CD4-positive, alpha-beta T cell treated with Interleukin-2 at 100 ng/mL for 4 hours (primary cell): ENCODE measurements at regions not wholly inside any gene's neighbourhood (a gene's known extent, or its start where the extent isn't known, plus 50 kb on each side); places are given as distances from the start of the nearest gene placed in this dataset.
A peak's percentile ranks its signal among the peaks of the same experiment; 100 is the strongest.

Source experiments
- DNase-seq: peaks from one replicate; pipeline ENCODE4 v3.0.0-alpha.2; 2020; ENCODE audit warnings: low spot score

DNA sequence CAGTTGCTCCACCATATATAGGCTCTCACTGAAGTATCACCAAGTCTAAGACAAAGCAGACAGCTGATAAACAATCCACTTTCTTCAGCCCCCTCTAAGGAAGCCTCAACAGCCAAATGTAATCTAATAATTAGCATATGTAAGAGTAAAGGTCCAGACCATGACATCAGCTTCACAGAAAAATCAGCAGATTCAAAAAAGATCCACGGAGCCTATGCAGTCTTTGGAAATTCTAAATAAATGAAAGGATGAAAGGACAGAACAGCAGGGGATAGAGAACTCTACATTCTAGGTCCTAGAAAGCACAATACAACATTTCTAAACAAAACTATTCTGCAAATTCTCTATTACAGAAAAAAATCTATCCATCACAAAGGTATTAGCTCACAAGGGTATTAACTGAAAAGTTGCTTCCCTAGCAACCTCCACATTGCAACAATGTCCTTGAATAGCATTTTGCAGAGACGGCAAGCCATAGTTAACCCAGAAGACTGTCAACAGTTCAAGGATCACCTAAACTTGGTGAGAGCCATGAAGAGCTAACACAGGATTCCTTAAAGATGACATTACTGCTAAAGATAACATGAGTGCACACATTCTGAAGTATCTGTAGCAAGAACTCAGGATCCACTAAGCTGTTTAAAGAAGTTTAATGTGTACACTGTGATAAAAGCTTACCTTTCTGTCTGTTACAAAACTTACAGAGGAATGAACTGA is 74.3 kb downstream of the SIPA1L2 start:
- no peak for DNase-seq

GRCh38 chr1:232554409-232554808 is 75.5 kb downstream of the SIPA1L2 start:
- no peak for DNase-seq

DNA sequence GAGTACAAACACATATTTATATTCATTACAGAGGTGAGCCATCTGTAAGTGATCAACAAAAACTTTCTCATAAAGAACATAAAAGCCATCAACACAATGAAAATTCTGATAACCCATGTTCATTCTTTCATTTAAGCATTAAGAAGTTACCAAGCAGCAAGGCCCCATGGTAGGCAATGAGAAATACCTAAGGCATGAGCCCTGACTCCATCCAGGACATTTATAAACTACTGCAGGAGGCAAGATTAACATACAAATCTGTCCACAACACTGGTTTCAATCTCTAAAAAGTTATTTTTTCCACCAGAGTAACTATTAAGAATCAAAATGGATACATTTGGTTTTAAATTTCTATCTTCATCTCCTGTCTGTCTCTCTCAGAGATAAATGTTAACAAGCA is 76.1 kb downstream of the SIPA1L2 start:
- no peak for DNase-seq

DNA sequence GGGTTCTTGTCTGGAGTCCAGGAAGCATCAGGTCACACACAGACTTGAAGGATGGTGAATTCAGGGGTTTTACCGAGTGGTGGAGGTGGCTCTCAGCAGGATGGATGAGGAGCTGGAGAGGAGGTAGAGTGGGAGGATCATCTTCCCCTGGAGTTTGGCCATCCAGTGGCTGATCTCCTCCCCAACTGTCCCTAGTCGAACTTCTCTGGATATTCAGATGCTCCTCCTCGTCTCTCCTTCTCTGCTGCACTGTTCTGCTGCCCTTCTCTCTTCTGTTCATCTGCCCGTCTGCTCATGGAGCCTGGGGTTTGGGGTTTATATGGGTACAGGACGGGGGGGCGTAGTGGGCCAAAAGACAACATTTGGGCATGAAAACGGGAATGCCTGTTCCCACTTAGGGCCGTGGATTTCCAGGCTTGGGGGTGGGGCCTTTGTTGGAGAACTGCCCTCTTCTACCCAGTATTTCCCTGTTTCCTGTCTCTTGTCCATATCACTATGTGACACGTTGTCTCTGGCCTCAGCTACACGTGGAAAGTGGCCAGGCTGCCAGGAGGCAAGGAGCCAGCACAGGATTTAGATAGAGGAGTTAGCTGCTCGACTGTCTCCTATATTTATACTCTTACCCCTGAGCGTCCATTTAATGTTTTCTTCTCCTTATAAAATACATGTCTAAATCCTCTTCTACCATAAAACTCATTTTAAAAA is 76.7 kb downstream of the SIPA1L2 start:
- no peak for DNase-seq

DNA sequence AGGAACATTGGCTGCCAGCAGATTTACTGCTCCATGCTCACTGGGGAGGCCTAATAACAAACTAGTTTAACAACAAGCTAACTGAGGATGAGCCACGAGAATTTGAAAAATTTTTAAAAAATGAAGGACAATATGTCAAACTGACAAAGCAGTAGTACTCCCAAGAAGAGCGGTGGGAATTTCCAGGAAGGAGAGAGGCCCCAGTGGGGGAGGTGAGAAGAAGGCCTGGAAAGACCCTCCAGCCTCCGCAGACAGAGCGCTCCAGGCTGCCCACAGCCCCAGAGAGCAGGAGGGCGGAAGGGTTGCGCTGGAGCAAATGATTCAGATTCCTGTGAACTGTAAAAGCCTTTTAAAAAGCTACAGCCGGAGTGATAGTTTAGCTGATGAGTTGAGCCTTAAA is 78.5 kb downstream of the SIPA1L2 start:
- DNase-seq: no peak

DNA sequence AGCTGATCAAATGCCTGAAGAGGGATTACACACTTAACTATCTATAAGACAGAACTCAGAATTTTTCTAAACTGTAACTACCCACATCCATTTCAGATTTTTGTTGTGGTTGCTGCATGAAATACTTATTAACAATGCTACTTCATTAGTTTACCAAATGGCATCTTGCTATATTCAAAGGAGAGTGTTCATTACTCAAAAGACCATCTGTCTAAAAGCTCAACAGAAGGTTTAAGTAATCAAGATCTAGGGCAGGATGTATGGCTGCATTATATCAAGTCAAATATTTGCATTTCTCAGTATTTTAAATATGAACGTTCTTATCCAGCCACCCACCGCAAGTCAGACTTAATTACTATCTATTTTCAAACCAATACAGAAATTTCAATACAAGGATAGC is 79.9 kb downstream of the SIPA1L2 start:
- no peak for DNase-seq

- no peak for DNase-seq
Measured at GRCh38 chr1:232548691-232549090, 81.2 kb downstream of the SIPA1L2 start.

DNA sequence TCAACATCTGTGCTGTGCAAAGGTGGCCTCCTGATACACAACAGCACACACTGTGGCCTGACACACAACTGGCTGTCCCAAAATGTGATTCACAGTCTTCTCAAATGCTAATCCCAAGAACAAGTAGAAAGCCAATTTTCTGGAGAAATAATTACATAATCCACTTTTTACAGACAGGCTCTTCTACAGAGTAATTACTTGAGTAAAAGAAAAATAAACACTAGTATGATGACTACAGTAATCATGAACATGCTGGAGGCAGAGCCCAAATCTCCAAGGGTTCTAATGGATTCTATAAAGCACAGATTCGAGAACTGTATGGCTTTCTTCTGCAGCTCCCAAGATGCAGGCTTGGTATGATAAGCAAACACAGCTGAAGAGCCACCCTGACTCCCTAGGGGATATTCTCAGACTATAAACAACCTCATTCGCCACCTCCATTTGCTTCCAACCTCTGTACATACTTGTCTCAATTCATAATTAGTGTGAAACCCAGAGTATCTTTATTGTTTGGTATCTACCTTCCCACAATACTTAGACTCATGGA is 81.9 kb downstream of the SIPA1L2 start:
- DNase-seq: no peak

DNA sequence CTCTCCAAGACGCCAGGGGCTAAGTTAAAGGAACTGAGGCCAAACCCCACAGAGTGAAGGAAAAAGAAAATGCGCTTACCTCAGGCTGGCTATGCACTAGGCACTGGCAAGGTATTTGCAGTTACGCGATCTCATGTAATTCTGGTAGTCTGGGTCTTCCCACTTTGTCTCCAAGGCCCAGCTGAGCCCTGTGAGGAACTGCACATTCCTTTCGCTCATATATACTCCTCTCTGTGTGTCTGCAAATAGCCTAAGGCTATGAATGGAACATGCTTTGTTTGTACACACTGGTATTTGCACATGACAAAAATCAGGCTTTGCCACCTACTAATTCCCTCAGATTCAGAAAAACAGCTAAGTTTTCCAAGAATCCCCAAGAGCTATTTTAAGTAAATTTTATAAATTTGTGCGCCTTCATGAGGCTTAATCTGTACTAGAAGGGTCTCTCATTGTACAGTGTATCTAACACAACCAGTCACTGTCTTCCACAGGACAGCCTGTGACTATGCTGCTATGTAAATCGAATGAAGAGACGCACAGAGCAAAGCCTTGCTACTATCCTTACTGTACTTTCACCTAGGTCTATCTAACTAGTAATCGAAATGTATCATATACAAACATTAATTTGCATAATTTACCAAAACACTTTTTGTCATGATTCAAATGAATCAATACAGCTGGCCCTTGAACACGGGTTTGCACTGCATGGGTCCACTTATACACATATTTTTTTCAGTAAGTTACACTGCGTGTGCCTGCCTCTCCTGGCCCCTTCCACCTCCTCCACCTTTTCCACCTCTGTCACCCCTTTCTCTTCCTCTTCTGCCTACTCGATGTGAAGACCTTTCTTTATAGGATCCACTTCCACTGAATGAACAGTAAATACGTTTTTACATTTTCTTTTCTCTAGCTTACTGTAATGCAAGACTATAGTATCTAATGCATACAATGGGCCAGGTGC is 87.0 kb downstream of the SIPA1L2 start:
- no peak for DNase-seq

- no peak for DNase-seq
Measured at GRCh38 chr1:232538943-232539302, 91.0 kb downstream of the SIPA1L2 start.

DNA sequence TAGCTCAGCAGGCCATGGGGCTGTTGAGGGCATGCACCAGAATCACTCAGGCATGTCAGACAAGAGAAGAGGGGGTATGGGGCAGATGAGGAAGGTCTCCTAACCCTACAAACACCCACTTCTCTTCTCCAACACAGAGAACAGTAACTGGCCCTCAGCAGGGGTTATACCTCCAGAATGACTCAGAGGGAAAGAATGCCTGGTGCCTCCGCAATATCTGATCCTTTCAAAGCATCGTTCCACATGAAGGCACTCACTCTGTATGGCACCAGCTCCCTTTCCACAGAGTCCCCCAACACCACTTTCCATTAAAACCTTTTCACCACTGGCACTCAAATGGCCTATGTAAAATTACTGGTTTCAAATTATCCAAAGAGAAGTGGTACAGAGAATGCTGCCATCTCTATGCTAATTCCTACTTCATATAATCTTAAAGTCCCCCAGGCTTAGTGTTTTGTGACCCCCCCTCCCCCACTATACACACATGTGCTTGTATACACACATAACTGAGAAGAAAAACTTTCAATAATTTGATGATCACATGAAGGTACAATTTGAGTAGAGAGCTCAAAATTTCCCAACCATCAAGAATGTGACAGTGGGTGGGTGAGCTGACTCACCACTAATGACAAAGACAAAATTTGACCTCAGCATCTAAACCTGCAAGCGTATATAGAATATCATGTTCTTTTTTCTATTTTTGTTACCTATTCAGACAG is 91.5 kb downstream of the SIPA1L2 start:
- DNase-seq: no peak

DNA sequence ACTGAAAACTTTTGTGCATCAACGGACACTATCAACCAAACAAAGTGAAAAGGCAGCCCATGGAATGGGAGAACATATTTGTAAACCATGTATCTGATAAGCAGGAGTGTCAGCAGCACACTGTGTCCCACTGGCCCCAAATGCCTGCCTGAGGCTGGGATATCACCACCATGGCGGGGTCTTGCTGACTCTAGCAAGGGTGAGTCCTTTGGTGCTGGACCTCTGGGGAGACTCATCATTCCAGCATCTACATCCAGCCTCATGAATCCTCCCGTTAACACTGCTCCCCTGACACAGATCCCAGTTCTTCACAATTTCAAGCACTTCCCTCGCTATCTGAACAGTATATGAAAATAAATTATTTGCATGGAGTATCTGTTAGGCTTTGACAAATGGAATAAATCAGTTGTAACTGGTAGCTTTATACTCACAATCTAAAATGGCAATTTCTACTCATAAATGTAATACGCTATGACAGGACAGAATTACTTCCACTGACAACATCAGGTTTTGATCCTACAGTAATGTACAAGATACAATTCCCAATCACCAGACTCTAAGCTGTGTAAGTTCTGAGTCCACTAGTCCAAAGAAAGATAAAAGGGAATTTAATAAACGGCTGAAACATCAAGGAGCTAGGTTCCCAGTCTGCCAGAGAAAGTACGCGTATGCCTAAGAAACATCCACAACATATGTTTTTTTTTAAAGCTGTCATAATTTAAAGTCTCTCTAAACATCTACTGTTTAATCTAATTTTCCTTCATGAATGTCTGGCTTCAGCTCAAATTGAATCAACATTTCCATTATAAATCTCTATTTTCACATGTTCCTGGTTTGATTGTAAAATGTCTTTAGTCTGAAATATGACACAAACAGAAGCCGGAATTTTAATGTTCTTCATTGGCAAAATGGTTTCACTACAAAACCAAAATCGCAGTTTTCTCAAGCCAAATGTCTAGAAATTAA is 95.1 kb downstream of the SIPA1L2 start:
- no peak for DNase-seq

GRCh38 chr1:232533328-232533727 is 96.6 kb downstream of the SIPA1L2 start:
- no peak for DNase-seq

GRCh38 chr1:232532901-232533300 is 97.0 kb downstream of the SIPA1L2 start:
- no peak for DNase-seq

GRCh38 chr1:232531291-232531690 is 98.6 kb downstream of the SIPA1L2 start:
- no peak for DNase-seq

DNA sequence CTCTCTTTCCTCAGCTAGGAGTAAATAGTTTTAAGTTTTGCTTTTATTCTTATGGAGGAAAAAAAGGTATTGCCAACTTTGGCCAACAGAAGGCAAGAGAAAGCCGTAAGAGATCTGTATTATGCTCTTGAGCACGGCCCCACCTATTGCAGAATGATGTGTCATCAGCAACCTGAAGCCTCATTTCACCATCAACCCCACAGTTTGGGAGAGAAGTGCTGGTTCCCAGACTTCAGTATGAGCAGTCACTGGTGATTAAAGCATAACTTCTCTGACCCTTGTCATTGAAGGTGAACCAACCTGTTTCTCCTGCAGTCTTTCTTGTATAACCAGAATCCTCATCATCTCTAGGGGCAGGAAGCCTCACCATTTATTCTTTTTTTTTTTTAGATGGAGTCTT is 100.2 kb downstream of the SIPA1L2 start:
- no peak for DNase-seq

- DNase-seq: peak; percentile 10
Measured at GRCh38 chr1:232528472-232529089, 101.4 kb downstream of the SIPA1L2 start.

DNA sequence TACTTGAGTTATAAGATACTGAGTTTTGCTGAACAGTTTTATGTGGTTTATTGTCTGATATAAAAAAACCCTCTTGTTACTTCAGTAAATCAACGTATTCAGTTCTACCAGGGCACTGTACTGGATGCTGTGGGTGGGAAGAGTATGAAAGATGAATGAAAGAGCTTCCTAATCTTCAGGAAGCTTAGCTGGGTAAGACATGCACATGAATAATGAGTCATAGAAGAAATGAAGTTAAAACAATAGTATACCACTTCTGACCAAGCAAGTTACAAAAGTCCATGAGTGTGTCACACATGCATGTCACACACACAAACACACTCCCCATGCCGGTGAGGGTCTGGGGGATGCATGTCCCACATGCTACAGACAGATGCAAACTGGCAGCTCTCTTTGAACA is 105.9 kb downstream of the SIPA1L2 start:
- no peak for DNase-seq

- no peak for DNase-seq
Measured at GRCh38 chr1:232522189-232522588, 107.7 kb downstream of the SIPA1L2 start.

DNA sequence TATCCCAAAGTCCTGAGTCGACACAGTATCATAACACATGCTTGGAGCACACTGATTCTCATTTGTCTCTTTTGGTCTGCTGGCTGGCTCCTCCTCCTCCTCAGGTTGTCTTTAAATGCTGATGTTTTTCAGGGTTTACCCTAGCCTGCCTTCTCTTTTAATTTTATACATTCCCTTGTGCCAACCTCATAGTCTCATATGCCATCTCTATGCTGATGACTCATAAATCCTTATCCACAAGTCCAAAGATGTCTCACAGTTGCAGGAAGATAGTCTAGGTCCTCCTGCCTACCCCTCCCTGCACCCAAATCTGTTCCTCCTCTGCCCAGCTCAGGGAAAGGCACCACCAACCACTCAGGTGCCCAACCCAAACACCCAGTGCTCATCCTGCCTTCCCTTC is 108.3 kb downstream of the SIPA1L2 start:
- no peak for DNase-seq
